GM19043 (cell line): ENCODE measurements at regions not wholly inside any gene's neighbourhood (a gene's known extent, or its start where the extent isn't known, plus 50 kb on each side); places are given as distances from the start of the nearest gene placed in this dataset.
"Not testable (repeated sequence)": the region's sequence is repeated elsewhere in the genome, so short reads cannot be mapped to it uniquely, and the experiment has no call there.

Source experiments
- ATAC-seq: cut with Tn5 transposase; IDR thresholded peaks from one replicate; pipeline ENCODE4 v1.9.1; 2021; ENCODE audit warnings: low read depth; ENCODE audit not compliant: unreplicated experiment

GRCh38 chr12:33813536-33813935, 208.8 kb upstream of the ALG10 start:
- ATAC-seq = no peak

- no peak for ATAC-seq
These were observed 204.6 kb upstream of the ALG10 start for GRCh38 chr12:33817713-33818112.

GRCh38 chr12:33818313-33818712, 204.0 kb upstream of the ALG10 start:
- ATAC-seq = no peak

GRCh38 chr12:33825442-33825841, 196.9 kb upstream of the ALG10 start:
- ATAC-seq = no peak

- no peak for ATAC-seq
These were observed 196.2 kb upstream of the ALG10 start for GRCh38 chr12:33825986-33826602.

- ATAC-seq = no peak
These were observed 194.0 kb upstream of the ALG10 start for GRCh38 chr12:33828326-33828725.

GRCh38 chr12:33830070-33830469, 192.2 kb upstream of the ALG10 start:
- ATAC-seq = no peak

GRCh38 chr12:33832900-33833299, 189.4 kb upstream of the ALG10 start:
- no peak for ATAC-seq

- ATAC-seq = no peak
These were observed 187.6 kb upstream of the ALG10 start for GRCh38 chr12:33834672-33835071.

- ATAC-seq = no peak
These were observed 145.7 kb upstream of the ALG10 start for GRCh38 chr12:33876618-33877017.

GRCh38 chr12:33892425-33892824, 129.9 kb upstream of the ALG10 start:
- ATAC-seq = no peak

- ATAC-seq = not testable (repeated sequence)
These were observed 101.8 kb upstream of the ALG10 start for GRCh38 chr12:33920460-33920859.

- ATAC-seq = no peak
These were observed 96.2 kb upstream of the ALG10 start for GRCh38 chr12:33926095-33926494.

GRCh38 chr12:33937669-33938068, 84.6 kb upstream of the ALG10 start:
- not testable (repeated sequence) for ATAC-seq

- no peak for ATAC-seq
These were observed 80.1 kb upstream of the ALG10 start for GRCh38 chr12:33942172-33942571.

- no peak for ATAC-seq
These were observed 77.4 kb upstream of the ALG10 start for GRCh38 chr12:33944703-33945437.

GRCh38 chr12:33945438-33945784, 76.9 kb upstream of the ALG10 start:
- no peak for ATAC-seq

GRCh38 chr12:33966219-33966618, 56.1 kb upstream of the ALG10 start:
- ATAC-seq = not testable (repeated sequence)

- ATAC-seq = no peak
These were observed 54.5 kb upstream of the ALG10 start for GRCh38 chr12:33967760-33968159.
